Retinal pigment epithelial cell (primary cell): ENCODE measurements at regions not wholly inside any gene's neighbourhood (a gene's known extent, or its start where the extent isn't known, plus 50 kb on each side); places are given as distances from the start of the nearest gene placed in this dataset.
"Not testable (repeated sequence)": the region's sequence is repeated elsewhere in the genome, so short reads cannot be mapped to it uniquely, and the experiment has no call there.

Source experiments
- DNase-seq: peaks from one replicate; pipeline ENCODE4 v3.0.0-alpha.2; 2010; ENCODE audit warnings: low read depth
- H3K4me3 ChIP-seq: 2 replicates; pipeline ENCODE4 v1.5.1; 2011; ENCODE audit warnings: mild to moderate bottlenecking, low read length, control low read depth, moderate library complexity
- CTCF ChIP-seq: conservative IDR thresholded peaks from 2 replicates; pipeline ENCODE4 v1.5.1; 2011; ENCODE audit warnings: low read depth, low read length, control low read depth, inconsistent platforms

- TF ChIP-seq CTCF = no peak
- H3K4me3 ChIP-seq = no peak overlapping the region
- no peak for DNase-seq
These were observed 106.6 kb upstream of the RAB4A start for GRCh38 chr1:229164348-229164747.

DNA sequence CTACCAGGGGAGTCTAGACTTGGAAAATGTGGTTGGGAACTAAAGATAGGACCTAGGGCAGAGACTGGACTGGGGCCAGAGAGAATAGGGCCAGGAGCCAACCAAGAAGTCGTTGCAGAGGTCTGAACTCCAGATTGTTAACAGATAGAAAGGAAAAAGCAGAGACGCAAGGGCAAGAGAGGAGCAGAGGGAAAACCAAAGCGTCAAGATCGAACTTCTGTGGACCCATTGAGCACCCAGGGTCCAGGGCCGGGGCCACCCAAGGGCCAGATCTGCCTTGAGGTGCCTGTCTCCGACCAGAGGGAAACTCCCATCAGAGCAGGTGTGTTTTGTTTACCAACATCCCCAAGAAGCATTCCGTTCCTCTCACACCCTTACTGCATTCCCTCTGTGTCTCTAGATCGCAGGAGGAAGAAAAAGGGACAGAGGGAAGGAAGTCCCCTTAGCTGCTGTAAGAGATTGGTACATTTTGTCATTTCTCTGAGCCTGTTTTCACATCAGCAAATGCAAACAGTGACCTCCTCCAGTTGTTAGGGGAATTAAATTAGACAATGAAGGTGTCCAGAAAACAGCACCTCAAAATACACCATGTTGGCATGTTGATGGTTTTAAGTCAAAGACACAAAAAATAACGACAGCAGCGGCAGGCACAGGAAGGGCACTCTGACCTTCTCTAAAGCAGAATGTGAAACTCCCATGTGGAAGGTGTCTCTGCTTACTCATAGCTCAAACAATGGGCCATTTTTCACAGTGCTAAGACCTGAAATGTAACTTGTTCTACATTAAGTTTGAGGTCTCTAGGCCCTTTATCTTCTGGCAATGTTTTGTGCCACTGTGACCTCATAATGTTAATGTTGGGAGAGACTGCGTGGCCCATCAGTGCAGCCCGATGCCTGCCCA is 105.8 kb upstream of the RAB4A start:
- DNase-seq = no peak
- H3K4me3 ChIP-seq = no peak overlapping the region
- no peak for TF ChIP-seq CTCF

DNA sequence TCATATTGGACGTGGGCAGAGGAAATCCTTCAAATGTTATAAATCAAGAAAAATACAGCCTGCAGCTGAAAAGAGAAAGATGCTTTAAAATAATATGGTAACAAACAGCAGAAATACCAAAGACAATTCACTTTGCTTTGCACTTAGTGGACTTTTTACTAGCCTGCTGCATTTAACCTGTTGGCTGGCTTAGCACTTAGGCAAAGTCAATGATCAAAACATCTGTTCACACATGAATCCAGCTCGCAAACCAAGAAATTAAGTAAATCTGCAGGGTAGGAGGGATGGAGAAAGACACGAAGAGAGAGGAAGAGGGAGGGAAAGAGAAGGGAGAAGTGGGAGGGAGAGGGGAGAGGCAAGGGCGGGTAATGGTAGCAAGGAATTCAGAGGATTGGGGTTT is 103.6 kb upstream of the RAB4A start:
- no peak overlapping the region for H3K4me3 ChIP-seq
- no peak for TF ChIP-seq CTCF
- DNase-seq = no peak

DNA sequence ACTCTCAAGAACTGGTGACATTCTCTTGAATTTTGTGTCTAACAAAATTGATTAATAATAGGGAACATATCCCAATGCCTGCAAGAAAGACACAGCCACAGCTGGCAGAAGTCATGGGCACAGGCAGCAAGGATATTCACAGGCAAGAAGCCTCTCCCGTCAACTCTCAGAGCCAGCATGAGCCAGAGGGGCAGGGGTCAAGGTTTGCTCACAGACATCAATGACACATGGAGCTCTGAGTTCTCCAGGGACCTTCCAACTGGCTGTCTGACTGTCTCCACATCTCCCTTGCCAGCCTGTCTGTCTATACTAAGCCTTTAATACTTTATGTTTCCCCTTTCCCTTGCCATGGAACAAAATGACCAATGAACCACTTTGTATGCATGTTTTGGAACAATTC is 101.5 kb upstream of the RAB4A start:
- no peak overlapping the region for H3K4me3 ChIP-seq
- no peak for DNase-seq
- TF ChIP-seq CTCF = no peak

- TF ChIP-seq CTCF = no peak
- DNase-seq = no peak
These were observed 100.6 kb upstream of the RAB4A start for GRCh38 chr1:229170274-229170673.

GRCh38 chr1:229170778-229171505 is 100.0 kb upstream of the RAB4A start:
- no peak for DNase-seq
- TF ChIP-seq CTCF = no peak
- H3K4me3 ChIP-seq = no peak overlapping the region

More at GRCh38 chr1:229170274-229170673, 100.6 kb upstream of the RAB4A start:
- H3K4me3 ChIP-seq = no peak overlapping the region

DNA sequence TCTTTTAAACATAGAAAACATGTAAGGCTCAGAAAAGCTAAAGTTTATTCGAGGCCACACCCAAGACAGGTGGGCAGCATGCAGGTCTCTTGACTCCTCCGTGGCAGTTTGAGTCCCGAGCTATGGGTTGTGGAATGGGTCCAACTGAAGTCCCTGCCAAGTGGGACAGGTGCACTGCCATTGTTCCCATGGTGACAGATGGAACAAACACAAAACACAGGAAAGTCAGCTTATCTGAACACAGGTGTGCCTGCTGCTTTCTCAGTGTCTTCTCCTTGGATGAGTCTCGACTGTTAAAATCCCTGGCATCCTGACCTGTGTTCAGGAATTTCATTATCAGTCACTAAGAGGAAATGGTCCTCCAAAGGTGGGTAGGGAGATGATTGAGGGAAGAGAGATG is 99.0 kb upstream of the RAB4A start:
- TF ChIP-seq CTCF = no peak
- DNase-seq = no peak
- H3K4me3 ChIP-seq = no peak overlapping the region

DNA sequence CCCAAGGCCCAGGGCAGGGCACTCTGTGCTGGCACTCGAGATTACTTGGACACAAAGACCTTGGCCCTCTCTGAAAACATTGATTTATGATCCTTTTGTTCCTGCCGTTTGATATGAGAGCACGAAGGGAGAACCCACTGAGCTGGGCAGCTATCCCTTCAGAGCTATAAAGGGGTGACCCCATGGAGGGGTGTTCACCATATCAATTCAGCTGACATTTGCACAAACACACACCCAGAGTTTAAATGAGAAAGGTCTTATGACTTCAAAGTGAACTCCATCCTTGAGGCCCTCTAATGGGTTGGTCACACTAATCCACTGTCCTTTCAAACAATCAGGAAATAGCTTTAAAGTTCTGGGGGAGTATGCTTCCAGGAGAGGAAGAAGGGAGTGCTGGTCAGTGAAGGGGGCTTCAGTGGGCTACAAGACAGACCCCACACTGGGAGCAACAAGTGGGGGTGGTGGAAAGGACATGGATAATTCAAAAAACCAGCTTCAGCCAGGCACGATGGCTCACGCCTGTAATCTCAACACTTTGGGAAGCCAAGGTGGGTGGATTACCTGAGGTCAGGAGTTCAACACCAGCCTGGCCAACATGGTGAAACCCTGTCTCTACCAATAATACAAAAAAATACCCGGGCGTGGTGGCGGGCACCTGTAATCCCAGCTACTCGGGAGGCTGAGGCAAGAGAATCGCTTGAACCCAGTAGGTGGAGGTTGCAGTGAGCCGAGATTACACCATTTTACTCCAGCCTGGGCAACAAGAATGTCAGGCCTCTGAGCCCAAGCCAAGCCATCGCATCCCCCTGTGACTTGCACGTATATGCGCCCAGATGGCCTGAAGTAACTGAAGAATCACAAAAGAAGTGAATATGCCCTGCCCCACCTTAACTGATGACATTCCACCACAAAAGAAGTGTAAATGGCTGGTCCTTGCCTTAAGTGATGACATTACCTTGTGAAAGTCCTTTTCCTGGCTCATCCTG is 97.1 kb upstream of the RAB4A start:
- DNase-seq, H3K4me3 ChIP-seq: not testable (repeated sequence)

DNA sequence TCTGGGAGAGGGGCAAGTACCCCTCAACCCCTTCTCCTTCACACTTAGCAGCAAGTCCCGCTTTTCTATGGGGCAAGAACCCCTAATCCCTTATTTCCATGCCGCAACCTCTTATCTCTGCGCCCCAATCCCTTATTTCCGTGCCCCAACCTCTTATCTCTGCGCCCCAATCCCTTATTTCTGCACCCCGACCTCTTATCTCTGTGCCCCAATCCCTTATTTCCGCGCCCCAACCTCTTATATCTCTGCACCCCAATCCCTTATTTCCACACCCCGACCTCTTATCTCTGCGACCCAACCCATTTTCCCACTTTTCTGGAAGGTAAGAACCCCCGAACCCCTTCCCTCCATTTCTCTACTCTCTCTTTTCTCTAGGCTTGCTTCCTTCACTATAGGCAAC is 95.6 kb upstream of the RAB4A start:
- DNase-seq, H3K4me3 ChIP-seq: not testable (repeated sequence)

- not testable (repeated sequence) for DNase-seq, H3K4me3 ChIP-seq
These were observed 94.5 kb upstream of the RAB4A start for GRCh38 chr1:229176457-229176856.
